DMS 273 (cell line): ENCODE measurements at regions not wholly inside any gene's neighbourhood (a gene's known extent, or its start where the extent isn't known, plus 50 kb on each side); places are given as distances from the start of the nearest gene placed in this dataset.
"Not testable (repeated sequence)": the region's sequence is repeated elsewhere in the genome, so short reads cannot be mapped to it uniquely, and the experiment has no call there.

Experiments used
- DNase-seq: peaks from one replicate; lab custom pipeline; 2025; ENCODE audit not compliant: unreplicated experiment; lab: John Stamatoyannopoulos, UW

- DNase-seq: no peak
Measured at GRCh38 chr9:73056245-73056644, 95.4 kb upstream of the ANXA1 start.

- no peak for DNase-seq
Measured at GRCh38 chr9:73054091-73054490, 97.6 kb upstream of the ANXA1 start.

- no peak for DNase-seq
Measured at GRCh38 chr9:73053543-73053942, 98.1 kb upstream of the ANXA1 start.

GRCh38 chr9:73050887-73051550 is 98.2 kb upstream of the ALDH1A1 start:
- no peak for DNase-seq

GRCh38 chr9:73050065-73050816 is 97.4 kb upstream of the ALDH1A1 start:
- peak; percentile 7 for DNase-seq

GRCh38 chr9:73049280-73049679 is 96.4 kb upstream of the ALDH1A1 start:
- DNase-seq: no peak

GRCh38 chr9:73046769-73047168 is 93.9 kb upstream of the ALDH1A1 start:
- DNase-seq: no peak

GRCh38 chr9:73044776-73045175 is 91.9 kb upstream of the ALDH1A1 start:
- not testable (repeated sequence) for DNase-seq

GRCh38 chr9:73042155-73042554 is 89.3 kb upstream of the ALDH1A1 start:
- no peak for DNase-seq

- DNase-seq: no peak
Measured at GRCh38 chr9:73039271-73040263, 86.7 kb upstream of the ALDH1A1 start.

GRCh38 chr9:73038613-73039012 is 85.8 kb upstream of the ALDH1A1 start:
- no peak for DNase-seq

- DNase-seq: peak; percentile 26
Measured at GRCh38 chr9:73038089-73038509, 85.2 kb upstream of the ALDH1A1 start.

- peak; percentile 6 for DNase-seq
Measured at GRCh38 chr9:73037613-73038012, 84.8 kb upstream of the ALDH1A1 start.

- DNase-seq: no peak
Measured at GRCh38 chr9:73034962-73035361, 82.1 kb upstream of the ALDH1A1 start.

- no peak for DNase-seq
Measured at GRCh38 chr9:73031350-73031749, 78.5 kb upstream of the ALDH1A1 start.

GRCh38 chr9:73030370-73031030 is 77.6 kb upstream of the ALDH1A1 start:
- no peak for DNase-seq

GRCh38 chr9:73029346-73029745 is 76.5 kb upstream of the ALDH1A1 start:
- DNase-seq: no peak

- no peak for DNase-seq
Measured at GRCh38 chr9:73026375-73026774, 73.5 kb upstream of the ALDH1A1 start.

GRCh38 chr9:73024601-73025034 is 71.8 kb upstream of the ALDH1A1 start:
- DNase-seq: no peak

- DNase-seq: peak; percentile 55
Measured at GRCh38 chr9:73023025-73023541, 70.2 kb upstream of the ALDH1A1 start.

GRCh38 chr9:73022353-73022752 is 69.5 kb upstream of the ALDH1A1 start:
- DNase-seq: no peak
